ENCODE measurements at regions not wholly inside any gene's neighbourhood (a gene's known extent, or its start where the extent isn't known, plus 50 kb on each side); places are given as distances from the start of the nearest gene placed in this dataset.
"Not testable (repeated sequence)": the region's sequence is repeated elsewhere in the genome, so short reads cannot be mapped to it uniquely, and the experiment has no call there.

DNA sequence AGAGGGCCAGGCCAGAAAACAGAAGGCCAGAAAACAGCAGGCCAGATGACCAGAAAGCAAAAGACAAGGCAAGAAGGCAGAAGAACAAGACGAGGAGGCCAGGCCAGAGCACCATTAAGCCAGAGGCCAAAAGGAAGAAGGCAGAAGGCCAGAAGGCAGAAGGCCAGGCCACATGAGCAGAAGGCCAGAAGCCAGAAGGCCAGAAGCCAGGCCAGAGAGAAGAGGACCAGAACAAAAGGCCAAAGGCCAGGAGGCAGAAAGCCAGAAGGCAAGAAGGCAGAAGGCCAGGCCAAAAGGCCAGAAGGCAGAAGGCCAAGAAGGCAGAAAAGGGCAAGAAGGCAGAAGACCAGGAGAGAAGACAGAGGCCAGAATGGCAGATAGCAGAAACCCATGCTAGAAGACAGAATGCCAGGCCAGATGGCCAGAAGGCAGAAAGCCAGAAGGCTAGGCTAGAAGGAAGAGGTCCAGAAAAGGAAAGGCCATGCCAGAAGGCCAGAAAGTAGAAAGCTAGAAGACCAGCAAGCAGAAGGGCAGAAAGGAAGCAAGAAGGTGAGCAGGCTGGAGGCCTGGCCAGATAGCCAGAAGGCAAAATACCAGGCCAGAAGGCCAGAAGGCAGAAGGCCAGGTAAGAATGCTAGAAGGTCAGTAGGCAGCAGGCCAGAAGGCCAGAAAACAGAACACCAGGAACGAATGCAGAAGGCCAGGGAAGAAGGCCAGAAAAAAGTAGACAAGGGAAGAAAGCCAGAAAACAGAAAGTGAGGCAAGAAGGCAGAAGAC is 187.6 kb downstream of the TUBA3C start:
- Mint-ChIP-seq H3K27ac (no peak overlapping the region), H3K4me3 (no peak overlapping the region), H3K9me3 (peaks cover 20% of the 10 kb centered on the region), H3K36me3 (no peaks in the 10 kb centered on the region), H3K4me1 (peaks cover 12% of the 10 kb centered on the region), H3K27me3 (no peaks in the 10 kb centered on the region)
- no peak for DNase-seq
- CTCF ChIA-PET: no interaction called here

DNA sequence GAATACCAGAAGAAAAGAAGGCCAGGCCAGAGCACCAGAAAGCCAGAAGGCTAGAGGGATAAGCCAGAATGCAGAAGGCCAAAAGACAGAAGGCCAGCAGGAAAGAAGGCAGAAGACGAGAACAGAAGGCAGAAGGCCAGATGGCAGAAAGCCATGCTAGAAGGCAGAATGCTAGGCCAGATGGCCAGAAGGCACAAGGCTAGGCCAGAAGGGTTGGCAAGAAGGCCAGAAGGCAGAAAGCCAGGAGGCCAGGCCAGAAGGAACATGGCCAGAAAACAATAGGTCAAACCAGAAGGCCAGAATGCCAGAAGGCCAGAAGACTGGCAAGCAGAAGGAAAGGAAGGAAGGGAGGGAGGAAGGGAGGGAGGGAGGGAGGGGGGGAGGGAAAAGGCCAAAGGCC is 188.8 kb downstream of the TUBA3C start:
- Mint-ChIP-seq H3K9me3 (peaks cover 20% of the 10 kb centered on the region), H3K4me1 (peaks cover 2% of the 10 kb centered on the region), H3K4me3 (no peak overlapping the region), H3K27ac (no peak overlapping the region), H3K36me3 (no peaks in the 10 kb centered on the region), H3K27me3 (no peaks in the 10 kb centered on the region)
- no peak for DNase-seq
- CTCF ChIA-PET: no interaction called here

DNA sequence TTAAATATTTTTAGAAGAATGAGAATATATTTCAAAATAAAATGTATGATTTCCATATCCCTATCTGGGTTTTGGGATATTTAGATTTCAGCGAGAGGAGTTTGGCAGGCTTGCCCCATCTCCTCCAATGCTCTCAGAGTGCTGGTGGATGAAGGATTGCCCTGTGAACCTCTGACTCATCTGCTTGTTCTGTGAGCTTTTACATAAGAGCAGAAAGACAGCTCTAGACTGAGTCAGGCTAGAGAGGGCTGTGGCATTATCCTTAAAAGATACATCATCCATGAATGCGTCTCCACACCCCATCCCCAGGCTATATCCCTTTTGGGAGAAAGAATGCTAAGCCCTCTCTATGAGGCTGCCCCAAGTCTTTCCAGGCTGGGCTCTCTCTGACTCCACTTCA is 190.6 kb downstream of the TUBA3C start:
- no peak for DNase-seq
- no peak overlapping the region for H3K27ac Mint-ChIP-seq
- H3K9me3 Mint-ChIP-seq: peaks cover 21% of the 10 kb centered on the region
- no peaks in the 10 kb centered on the region for H3K36me3 Mint-ChIP-seq
- no peaks in the 10 kb centered on the region for H3K27me3 Mint-ChIP-seq
- no peaks in the 10 kb centered on the region for H3K4me1 Mint-ChIP-seq
- no peak overlapping the region for H3K4me3 Mint-ChIP-seq
- CTCF ChIA-PET: no interaction called here

DNA sequence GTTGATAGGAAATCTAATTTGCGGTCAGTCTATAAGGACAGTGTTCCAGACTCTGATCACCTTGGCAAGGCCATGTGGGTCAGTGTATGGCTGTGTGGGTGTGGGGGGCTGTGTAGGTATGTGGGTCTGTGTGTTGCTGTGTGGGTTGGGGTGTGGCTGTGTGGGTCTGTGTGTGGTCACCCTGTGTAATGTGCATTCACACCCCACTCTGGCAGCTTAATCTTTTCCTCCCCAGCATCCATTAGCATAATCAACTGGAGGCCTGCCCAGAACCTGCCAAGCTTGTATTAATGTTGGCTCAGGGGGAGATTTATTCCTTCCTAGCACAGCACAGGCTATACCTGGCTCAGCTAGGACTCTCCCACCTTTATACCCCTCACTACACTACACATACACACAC is 203.2 kb downstream of the TUBA3C start:
- CTCF ChIA-PET: no interaction called here
- Mint-ChIP-seq H3K4me1 (no peaks in the 10 kb centered on the region), H3K4me3 (no peak overlapping the region), H3K9me3 (no peaks in the 10 kb centered on the region), H3K27ac (no peak overlapping the region), H3K36me3 (no peaks in the 10 kb centered on the region), H3K27me3 (no peaks in the 10 kb centered on the region)
- no peak for DNase-seq

DNA sequence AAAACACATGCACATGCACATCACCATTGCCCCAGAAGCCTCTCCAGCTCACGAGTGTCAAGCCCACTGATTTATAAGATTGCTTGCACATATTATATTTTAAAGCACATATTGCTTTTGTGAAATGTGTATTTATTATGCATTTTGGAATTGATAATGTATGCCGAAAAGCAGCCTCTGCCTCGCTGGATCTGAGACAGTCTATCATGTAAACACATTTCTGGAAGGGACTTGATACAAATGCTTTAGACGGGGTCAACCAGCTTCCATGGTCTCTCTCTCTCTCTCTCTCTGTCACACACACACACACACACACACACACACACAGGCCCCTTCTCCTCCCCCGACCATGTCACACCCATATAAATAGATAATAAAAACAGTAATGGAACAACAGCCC is 203.8 kb downstream of the TUBA3C start:
- Mint-ChIP-seq H3K36me3 (no peaks in the 10 kb centered on the region), H3K27ac (no peak overlapping the region), H3K4me3 (no peak overlapping the region), H3K9me3 (no peaks in the 10 kb centered on the region), H3K27me3 (no peaks in the 10 kb centered on the region), H3K4me1 (no peaks in the 10 kb centered on the region)
- CTCF ChIA-PET: interaction anchor here (0.6 kb wide), 1 partner anchor 156 kb away, joined by 3 read pairs; no protein-coding TSS in a partner anchor
- no peak for DNase-seq

DNA sequence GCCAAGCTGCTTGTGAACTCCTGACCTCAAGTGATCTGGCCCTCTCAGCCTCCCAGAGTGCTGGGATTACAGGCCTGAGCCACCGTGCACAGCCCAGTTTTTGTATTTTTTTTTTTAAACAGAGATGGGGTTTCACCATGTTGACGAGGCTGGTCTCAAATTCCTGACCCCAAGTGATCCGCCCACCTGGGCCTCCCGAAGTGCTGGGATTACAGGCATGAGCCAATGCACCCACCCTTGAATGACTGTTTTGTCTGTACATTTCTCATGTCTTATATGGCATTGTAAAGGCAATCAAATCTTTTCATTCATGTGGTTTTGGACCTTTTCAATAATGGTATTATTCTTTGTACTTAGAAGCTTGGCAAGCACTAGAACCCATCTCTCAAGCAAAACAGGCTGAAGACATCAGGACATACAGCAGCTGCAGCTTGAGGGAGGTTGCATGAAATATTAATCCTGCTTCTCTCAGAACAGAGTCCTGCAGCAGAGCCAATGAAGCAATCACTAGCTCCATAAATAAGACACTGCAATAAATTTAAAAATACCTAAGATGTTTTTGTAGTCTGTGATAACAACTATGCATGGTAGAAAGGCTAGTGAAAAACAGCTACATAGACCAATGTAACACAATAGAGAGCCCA is 209.9 kb downstream of the TUBA3C start:
- Mint-ChIP-seq H3K9me3 (no peaks in the 10 kb centered on the region), H3K4me3 (no peak overlapping the region), H3K27ac (no peak overlapping the region), H3K4me1 (no peaks in the 10 kb centered on the region), H3K27me3 (no peaks in the 10 kb centered on the region), H3K36me3 (no peaks in the 10 kb centered on the region)
- no peak for DNase-seq
- CTCF ChIA-PET: no interaction called here

DNA sequence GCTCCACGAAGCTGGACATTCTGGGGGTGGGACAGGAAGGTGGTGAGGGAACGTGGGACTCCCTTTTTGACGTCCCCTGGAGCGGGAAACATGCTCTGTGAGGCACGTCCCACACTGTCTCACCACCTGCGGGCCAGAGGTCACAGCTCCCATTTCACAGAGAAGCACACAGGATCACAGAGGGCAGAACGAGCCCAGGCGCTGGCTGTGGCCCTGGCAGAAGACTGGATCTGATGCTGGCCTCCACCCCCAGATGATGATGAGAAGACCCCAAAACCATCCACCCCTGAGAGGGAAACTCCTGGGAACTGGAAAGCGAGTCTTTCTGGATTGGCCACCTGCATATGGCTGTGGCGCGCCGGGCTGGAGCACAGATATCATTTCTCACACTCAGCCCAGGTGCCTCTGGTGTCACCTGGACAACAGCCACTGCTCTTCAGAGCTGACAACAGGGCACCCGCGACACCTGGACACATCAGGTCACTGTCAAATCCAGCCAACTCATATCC is 216.2 kb downstream of the TUBA3C start:
- Mint-ChIP-seq H3K36me3 (no peaks in the 10 kb centered on the region), H3K9me3 (no peaks in the 10 kb centered on the region), H3K4me3 (no peak overlapping the region), H3K27ac (no peak overlapping the region), H3K27me3 (no peaks in the 10 kb centered on the region), H3K4me1 (no peaks in the 10 kb centered on the region)
- CTCF ChIA-PET: no interaction called here
- no peak for DNase-seq

DNA sequence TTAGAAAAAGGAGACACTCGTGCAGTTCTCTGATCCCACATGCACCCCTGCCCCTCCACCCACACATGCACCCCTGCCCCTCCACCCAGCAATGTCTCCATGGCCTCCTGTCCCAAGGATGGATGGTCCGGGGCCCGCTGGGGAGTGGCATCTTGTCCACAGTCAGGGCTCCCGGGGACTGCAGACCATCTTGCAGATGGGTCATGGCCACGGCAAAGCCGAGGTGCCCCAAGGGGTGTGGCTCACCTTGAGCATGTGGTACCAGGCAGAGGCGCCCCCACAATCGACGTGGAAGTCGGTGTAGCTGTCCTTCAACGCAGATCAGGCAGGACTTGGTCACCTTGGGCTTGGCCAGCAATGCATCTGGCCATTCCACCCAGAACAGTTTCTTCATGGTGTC is 216.7 kb downstream of the TUBA3C start:
- H3K27me3 Mint-ChIP-seq: no peaks in the 10 kb centered on the region
- no peak overlapping the region for H3K4me3 Mint-ChIP-seq
- CTCF ChIA-PET: no interaction called here
- H3K36me3 Mint-ChIP-seq: no peaks in the 10 kb centered on the region
- no peak for DNase-seq
- H3K27ac Mint-ChIP-seq: no peak overlapping the region
- H3K9me3 Mint-ChIP-seq: no peaks in the 10 kb centered on the region
- no peaks in the 10 kb centered on the region for H3K4me1 Mint-ChIP-seq

DNA sequence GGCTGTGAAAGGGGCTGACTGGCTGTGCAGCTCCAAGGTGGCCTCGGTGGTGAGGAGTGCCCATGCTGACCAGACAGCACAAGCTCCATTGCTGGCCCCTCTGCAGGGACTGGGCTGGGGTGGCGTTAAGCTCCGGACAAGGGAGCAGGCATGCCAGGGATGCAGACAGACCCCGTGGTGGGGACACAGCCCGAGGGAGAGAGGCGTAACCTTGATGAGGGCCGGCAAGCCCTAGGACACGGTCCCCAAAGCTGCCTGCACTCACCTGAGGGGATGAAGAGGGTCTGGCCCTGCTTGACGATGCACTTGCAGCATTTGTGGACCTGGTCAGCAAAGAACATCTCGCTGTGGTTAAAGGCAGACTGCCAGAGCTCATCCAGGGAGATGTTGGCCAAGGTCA is 217.9 kb downstream of the TUBA3C start:
- H3K36me3 Mint-ChIP-seq, H3K27me3 Mint-ChIP-seq, H3K4me1 Mint-ChIP-seq, CTCF ChIA-PET, H3K27ac Mint-ChIP-seq, H3K4me3 Mint-ChIP-seq, H3K9me3 Mint-ChIP-seq, DNase-seq: not testable (repeated sequence)

DNA sequence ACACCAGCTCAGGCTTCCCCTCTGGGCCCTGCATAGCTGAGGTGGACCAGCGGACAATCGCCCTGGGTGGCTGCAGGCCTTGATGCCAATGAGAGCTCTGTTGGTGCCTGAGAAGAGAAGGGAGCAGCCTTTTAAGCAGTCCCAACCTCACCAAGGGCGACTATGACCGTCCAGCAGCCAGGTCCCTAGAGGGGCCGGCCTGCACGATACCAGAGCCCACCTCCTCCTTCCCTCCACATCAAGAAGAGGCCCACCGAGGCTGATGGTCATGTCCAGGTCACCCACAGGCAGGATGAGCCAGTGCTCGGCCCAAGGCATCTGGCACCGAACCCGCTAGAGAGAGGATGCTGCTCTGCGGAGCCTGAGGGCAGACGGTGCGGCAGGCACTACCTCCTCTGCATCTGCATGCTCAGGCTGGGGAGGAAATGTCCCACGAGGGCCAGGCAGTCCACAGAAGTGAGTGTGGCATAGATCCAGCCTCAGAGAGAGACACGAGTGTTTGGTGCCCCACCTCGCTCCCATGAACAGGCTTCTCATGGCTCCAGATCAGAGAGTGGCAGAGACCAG is 219.4 kb downstream of the TUBA3C start:
- CTCF ChIA-PET: no interaction called here
- Mint-ChIP-seq H3K4me3 (no peak overlapping the region), H3K27me3 (no peaks in the 10 kb centered on the region)

DNA sequence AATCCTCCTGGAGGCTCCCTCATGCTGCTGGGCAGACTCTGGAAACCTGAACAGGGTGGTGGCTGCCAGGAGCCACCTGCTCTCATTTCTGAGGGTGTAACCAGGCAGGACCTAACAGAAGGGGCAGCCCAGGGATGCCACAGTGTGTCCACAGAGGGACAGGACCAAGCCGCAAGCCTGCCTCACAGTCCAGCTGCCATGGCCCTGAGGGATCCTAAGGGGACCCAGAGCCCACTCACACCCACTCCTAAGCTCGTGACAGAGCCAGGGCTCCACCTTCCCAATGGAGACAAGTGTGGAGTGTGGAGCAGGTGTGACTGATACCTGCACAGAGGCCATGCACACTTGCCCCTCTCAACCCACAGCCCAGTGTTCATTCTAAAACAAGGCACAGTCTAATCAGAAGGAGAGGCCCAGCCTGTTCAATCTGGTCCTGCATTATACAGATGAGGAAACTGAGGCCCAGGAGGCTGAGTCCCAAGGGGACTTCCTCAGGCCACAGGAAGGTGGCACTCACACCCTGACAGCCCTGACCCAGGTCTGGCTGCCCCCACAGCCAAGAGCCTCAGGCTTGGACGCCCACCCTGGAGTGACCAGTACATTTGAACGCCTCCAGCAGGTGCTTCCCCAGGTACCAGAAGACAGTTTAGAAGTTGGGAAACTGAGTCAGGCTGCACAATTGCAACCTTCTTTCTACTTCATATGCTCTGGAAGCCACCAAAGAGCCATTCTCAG is 220.1 kb downstream of the TUBA3C start:
- CTCF ChIA-PET: no interaction called here
- no peaks in the 10 kb centered on the region for H3K36me3 Mint-ChIP-seq
- H3K4me3 Mint-ChIP-seq: no peak overlapping the region
- H3K27me3 Mint-ChIP-seq: no peaks in the 10 kb centered on the region
- no peaks in the 10 kb centered on the region for H3K4me1 Mint-ChIP-seq
- no peak overlapping the region for H3K27ac Mint-ChIP-seq
- H3K9me3 Mint-ChIP-seq: peaks cover 17% of the 10 kb centered on the region
- DNase-seq: no peak

More for the DNA sequence above, 219.4 kb downstream of the TUBA3C start:
- H3K27ac Mint-ChIP-seq: no peak overlapping the region
- H3K36me3 Mint-ChIP-seq: no peaks in the 10 kb centered on the region
- H3K9me3 Mint-ChIP-seq: peaks cover 11% of the 10 kb centered on the region
- H3K4me1 Mint-ChIP-seq: no peaks in the 10 kb centered on the region
- no peak for DNase-seq

DNA sequence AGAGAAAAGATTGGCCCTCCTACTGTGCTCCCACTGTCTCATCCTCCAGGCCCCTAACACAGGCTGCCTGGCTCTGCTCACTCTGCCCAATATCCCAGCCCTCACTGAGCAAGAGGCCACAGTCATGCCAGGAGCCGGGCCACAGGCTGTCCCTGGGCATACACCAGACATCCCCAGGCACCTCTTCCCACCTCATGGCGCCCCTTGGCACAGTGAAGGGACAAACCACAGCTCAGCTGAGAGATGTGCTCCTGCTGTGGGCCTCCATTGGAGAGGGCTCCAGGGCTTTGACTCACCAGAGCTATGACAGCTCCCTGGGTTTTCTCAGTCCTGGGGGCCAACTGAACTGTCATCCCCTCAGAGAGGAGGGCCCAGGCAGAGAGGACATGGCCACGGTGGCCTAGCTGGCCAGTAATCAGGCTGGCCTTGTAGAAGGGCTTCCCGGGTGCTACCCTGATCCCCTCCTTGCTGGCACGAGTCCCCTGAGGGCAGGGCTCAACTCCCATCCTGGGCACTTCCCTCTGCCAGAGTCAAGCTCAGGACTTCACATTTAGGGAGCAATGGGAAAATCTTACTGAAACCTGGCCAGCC is 220.9 kb downstream of the TUBA3C start:
- H3K4me1 Mint-ChIP-seq: no peaks in the 10 kb centered on the region
- H3K4me3 Mint-ChIP-seq: no peak overlapping the region
- no peaks in the 10 kb centered on the region for H3K36me3 Mint-ChIP-seq
- no peaks in the 10 kb centered on the region for H3K27me3 Mint-ChIP-seq
- no peak for DNase-seq
- CTCF ChIA-PET: no interaction called here
- peaks cover 24% of the 10 kb centered on the region for H3K9me3 Mint-ChIP-seq
- H3K27ac Mint-ChIP-seq: no peak overlapping the region

DNA sequence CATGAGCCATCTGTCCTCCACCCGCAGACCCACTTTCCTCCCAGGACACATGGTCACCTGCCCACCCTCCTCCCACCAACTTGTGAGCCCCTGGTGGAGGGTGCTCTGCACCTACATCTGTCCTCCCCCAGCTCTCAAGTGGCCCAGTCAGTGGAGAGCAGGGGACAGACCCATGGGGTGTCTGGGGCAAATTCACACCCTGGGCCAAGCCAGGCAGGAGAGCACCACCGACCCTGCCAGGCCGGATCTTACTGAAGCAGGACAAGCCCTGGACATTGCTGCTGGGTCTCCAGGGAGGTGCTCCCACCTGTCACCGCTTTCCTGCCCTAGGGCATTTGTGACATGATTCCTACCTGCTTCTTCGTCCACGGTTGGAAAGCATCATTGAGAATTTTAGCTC is 221.6 kb downstream of the TUBA3C start:
- no peak overlapping the region for H3K27ac Mint-ChIP-seq
- H3K27me3 Mint-ChIP-seq: no peaks in the 10 kb centered on the region
- no peak for DNase-seq
- peaks cover 30% of the 10 kb centered on the region for H3K9me3 Mint-ChIP-seq
- H3K36me3 Mint-ChIP-seq: no peaks in the 10 kb centered on the region
- H3K4me1 Mint-ChIP-seq: no peaks in the 10 kb centered on the region
- no peak overlapping the region for H3K4me3 Mint-ChIP-seq
- CTCF ChIA-PET: no interaction called here

DNA sequence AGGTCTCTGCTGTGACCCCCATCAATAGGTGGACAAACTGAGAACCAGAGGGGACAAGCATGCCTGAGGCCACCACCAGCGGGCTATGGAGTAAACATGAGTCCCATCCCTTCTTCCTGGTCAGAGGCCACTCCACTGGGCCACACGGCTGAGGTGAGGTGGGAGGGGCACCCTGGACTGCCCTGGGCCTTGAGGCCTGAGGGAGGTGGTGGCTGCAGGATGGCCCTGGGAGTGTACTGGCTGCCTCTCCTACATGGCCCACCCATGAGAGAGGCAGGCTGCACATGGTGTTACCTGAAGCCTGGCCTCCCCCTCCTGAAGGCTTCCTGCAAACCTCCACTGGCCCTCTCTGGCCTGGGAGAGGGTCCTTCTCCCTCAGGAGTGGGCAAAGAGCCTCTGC is 222.4 kb downstream of the TUBA3C start:
- CTCF ChIA-PET: no interaction called here
- DNase-seq: no peak
- Mint-ChIP-seq H3K27ac (no peak overlapping the region), H3K4me3 (no peak overlapping the region), H3K36me3 (no peaks in the 10 kb centered on the region), H3K9me3 (peaks cover 34% of the 10 kb centered on the region), H3K4me1 (no peaks in the 10 kb centered on the region), H3K27me3 (no peaks in the 10 kb centered on the region)

Data from activated naive CD4-positive, alpha-beta T cell treated with anti-CD3 and anti-CD28 coated beads, Interleukin-2, amount 10 ng/mL, durations not matched to agents 7 days and 5 days (primary cell).